Spinal cord (tissue), 9 donors: ENCODE measurements at regions not wholly inside any gene's neighbourhood (a gene's known extent, or its start where the extent isn't known, plus 50 kb on each side); places are given as distances from the start of the nearest gene placed in this dataset.

Experiments
- DNase-seq, 6 donors: peaks; one replicate each; pipeline versions ENCODE4 v3.0.0 to v3.0.0-alpha.2; 2013 to 2015; ENCODE audit warnings: low spot score in 6 of 6, low read depth in 4 of 6
- H3K27ac ChIP-seq: one replicate; pipeline ENCODE4 v1.5.1; 2013; ENCODE audit warnings: low read depth, low read length, control low read depth
- H3K27me3 ChIP-seq: one replicate; pipeline ENCODE4 v1.6.1; 2013; ENCODE audit warnings: low read length; ENCODE audit not compliant: control insufficient read depth, insufficient read depth
- H3K36me3 ChIP-seq: one replicate; pipeline ENCODE4 v1.6.1; 2013; ENCODE audit warnings: low read length; ENCODE audit not compliant: control insufficient read depth, insufficient read depth
- H3K4me1 ChIP-seq: one replicate; pipeline ENCODE4 v1.6.1; 2013; ENCODE audit warnings: low read length; ENCODE audit not compliant: control insufficient read depth, insufficient read depth
- H3K4me3 ChIP-seq: one replicate; pipeline ENCODE4 v1.5.1; 2013; ENCODE audit warnings: low read depth, low read length, control low read depth
- H3K9me3 ChIP-seq: one replicate; pipeline ENCODE4 v1.6.1; 2013; ENCODE audit warnings: low read length; ENCODE audit not compliant: control insufficient read depth, insufficient read depth
- WGBS: methylation state at CpG from one replicate; pipeline ENCODE4 v1.1.5; 2013; ENCODE audit warnings: missing lambda C conversion rate; ENCODE audit not compliant: insufficient coverage; 5-methylcytosine and 5-hydroxymethylcytosine counted together
- donor health status: healthy.

GRCh38 chr9:21559402-21560280, 77.5 kb upstream of the IFNE start:
- Histone ChIP-seq H3K9me3 (no peaks in the 10 kb centered on the region), H3K4me1 (peaks cover 13% of the 10 kb centered on the region), H3K27me3 (peaks cover 49% of the 10 kb centered on the region), H3K4me3 (peak overlapping the region; percentile 39), H3K36me3 (no peaks in the 10 kb centered on the region), H3K27ac (no peak overlapping the region)
- peak in 2 of 6 donors; percentile 49 to 57 for DNase-seq
- WGBS = under 1% methylated on average over 86 of the region's 88 CpGs

GRCh38 chr9:21560281-21560745, 78.2 kb upstream of the IFNE start:
- Histone ChIP-seq H3K27ac (no peak overlapping the region), H3K4me3 (peak overlapping the region; percentile 39), H3K27me3 (peaks cover 49% of the 10 kb centered on the region), H3K4me1 (peaks cover 13% of the 10 kb centered on the region), H3K36me3 (no peaks in the 10 kb centered on the region), H3K9me3 (no peaks in the 10 kb centered on the region)
- 40% methylated on average over 9 of the region's 12 CpGs for WGBS
- DNase-seq = no peak

- Histone ChIP-seq H3K4me1 (peaks cover 13% of the 10 kb centered on the region), H3K27me3 (peaks cover 40% of the 10 kb centered on the region), H3K27ac (no peak overlapping the region), H3K4me3 (no peak overlapping the region), H3K36me3 (no peaks in the 10 kb centered on the region), H3K9me3 (no peaks in the 10 kb centered on the region)
- WGBS = no CpG with 5 or more reads among the region's 2 CpGs
- DNase-seq = no peak
These were observed 79.4 kb upstream of the IFNE start for GRCh38 chr9:21561502-21561901.

- DNase-seq = no peak
- Histone ChIP-seq H3K4me1 (peaks cover 11% of the 10 kb centered on the region), H3K27ac (no peak overlapping the region), H3K9me3 (no peaks in the 10 kb centered on the region), H3K4me3 (no peak overlapping the region), H3K27me3 (peaks cover 21% of the 10 kb centered on the region), H3K36me3 (no peaks in the 10 kb centered on the region)
- WGBS = no CpG with 5 or more reads among the region's 1 CpG
These were observed 82.1 kb upstream of the IFNE start for GRCh38 chr9:21564175-21564574.

GRCh38 chr9:21565155-21565554, 83.0 kb upstream of the IFNE start:
- H3K4me3 ChIP-seq = no peak overlapping the region
- H3K27me3 ChIP-seq = peaks cover 12% of the 10 kb centered on the region
- no peak overlapping the region for H3K27ac ChIP-seq
- no peaks in the 10 kb centered on the region for H3K9me3 ChIP-seq
- H3K36me3 ChIP-seq = no peaks in the 10 kb centered on the region
- peaks cover 1% of the 10 kb centered on the region for H3K4me1 ChIP-seq
- WGBS = 100% methylated on average over 1 of the region's 3 CpGs
- DNase-seq = no peak

- H3K27me3 ChIP-seq = peaks cover 5% of the 10 kb centered on the region
- no peaks in the 10 kb centered on the region for H3K9me3 ChIP-seq
- H3K4me3 ChIP-seq = no peak overlapping the region
- H3K36me3 ChIP-seq = no peaks in the 10 kb centered on the region
- no peaks in the 10 kb centered on the region for H3K4me1 ChIP-seq
- DNase-seq = no peak
- no peak overlapping the region for H3K27ac ChIP-seq
- WGBS = 100% methylated on average over 1 of the region's 2 CpGs
These were observed 85.8 kb upstream of the IFNE start for GRCh38 chr9:21567926-21568325.

- WGBS = no CpG with 5 or more reads among the region's 3 CpGs
- no peak overlapping the region for H3K4me3 ChIP-seq
- peaks cover 5% of the 10 kb centered on the region for H3K27me3 ChIP-seq
- no peaks in the 10 kb centered on the region for H3K9me3 ChIP-seq
- H3K36me3 ChIP-seq = no peaks in the 10 kb centered on the region
- H3K27ac ChIP-seq = no peak overlapping the region
- DNase-seq = no peak
- H3K4me1 ChIP-seq = no peaks in the 10 kb centered on the region
These were observed 86.4 kb upstream of the IFNE start for GRCh38 chr9:21568484-21568883.

GRCh38 chr9:21569721-21570120, 87.6 kb upstream of the IFNE start:
- no CpG with 5 or more reads among the region's 1 CpG for WGBS
- Histone ChIP-seq H3K27ac (no peak overlapping the region), H3K36me3 (no peaks in the 10 kb centered on the region), H3K4me3 (no peak overlapping the region), H3K27me3 (peaks cover 1% of the 10 kb centered on the region), H3K9me3 (no peaks in the 10 kb centered on the region), H3K4me1 (no peaks in the 10 kb centered on the region)
- DNase-seq = no peak

GRCh38 chr9:21570643-21571275, 88.6 kb upstream of the IFNE start:
- Histone ChIP-seq H3K4me1 (no peaks in the 10 kb centered on the region), H3K36me3 (no peaks in the 10 kb centered on the region), H3K9me3 (no peaks in the 10 kb centered on the region), H3K27me3 (no peaks in the 10 kb centered on the region), H3K4me3 (no peak overlapping the region), H3K27ac (no peak overlapping the region)
- 90% methylated on average over 2 of the region's 5 CpGs for WGBS
- DNase-seq = no peak

GRCh38 chr9:21574261-21574660, 92.1 kb upstream of the IFNE start:
- H3K27ac ChIP-seq = no peak overlapping the region
- no peaks in the 10 kb centered on the region for H3K27me3 ChIP-seq
- no peak for DNase-seq
- no peaks in the 10 kb centered on the region for H3K4me1 ChIP-seq
- no CpG with 5 or more reads among the region's 1 CpG for WGBS
- H3K4me3 ChIP-seq = no peak overlapping the region
- no peaks in the 10 kb centered on the region for H3K36me3 ChIP-seq
- no peaks in the 10 kb centered on the region for H3K9me3 ChIP-seq
